Transverse colon (tissue), 4 donors: ENCODE measurements at regions not wholly inside any gene's neighbourhood (a gene's known extent, or its start where the extent isn't known, plus 50 kb on each side); places are given as distances from the start of the nearest gene placed in this dataset.

ENCODE experiments used
- DNase-seq: peaks from one replicate; pipeline ENCODE4 v3.0.0-alpha.2; 2019
- H3K27ac ChIP-seq, 4 donors: fragments of 200-600 bp; sonication (generic); 2 replicates each; pipeline ENCODE4 v1.5.1; 2016 to 2018; ENCODE audit warnings: inconsistent platforms in 4 of 4
- H3K27me3 ChIP-seq: fragments of 200-600 bp; sonication (generic); 2 replicates; pipeline ENCODE4 v1.5.1; 2017; ENCODE audit warnings: inconsistent platforms
- H3K36me3 ChIP-seq, 4 donors: fragments of 200-600 bp; sonication (generic); 2 replicates each; pipeline ENCODE4 v1.5.1; 2017 to 2019; ENCODE audit warnings: inconsistent platforms in 4 of 4
- H3K4me1 ChIP-seq, 4 donors: fragments of 200-600 bp; sonication (generic); 2 replicates each; pipeline ENCODE4 v1.5.1; 2017 to 2020; ENCODE audit warnings: inconsistent platforms in 4 of 4
- H3K4me3 ChIP-seq, 4 donors: fragments of 200-600 bp; sonication (generic); 1 replicate in 1 of 4; 2 replicates in 3 of 4; pipeline versions ENCODE4 v1.5.1 to v1.6.1; 2017 to 2019; ENCODE audit warnings: inconsistent platforms in 4 of 4
- H3K9me3 ChIP-seq, 2 donors: fragments of 200-600 bp; sonication (generic); 2 replicates each; pipeline ENCODE4 v1.5.1; 2017 to 2019; ENCODE audit warnings: inconsistent platforms in 2 of 2
- EP300 ChIP-seq: sonication (generic); formaldehyde crosslinking; IDR thresholded peaks from one replicate; pipeline ENCODE4 v1.6.1; 2017; ENCODE audit warnings: antibody characterized with exemption, low read depth
- POLR2A ChIP-seq: fragments of 450-650 bp; IDR thresholded peaks from one replicate; pipeline ENCODE4 v1.6.1; 2016; ENCODE audit warnings: antibody characterized with exemption, mild to moderate bottlenecking, moderate library complexity
- POLR2AphosphoS5 ChIP-seq, 3 donors: sonication (generic); formaldehyde crosslinking; IDR thresholded peaks; one replicate each; pipeline ENCODE4 v1.6.1; 2016; ENCODE audit warnings: antibody characterized with exemption in 3 of 3
- WGBS, 2 donors: methylation state at CpG; one replicate each; pipeline ENCODE4 v1.1.5; 2018; ENCODE audit warnings: low coverage in 1 of 2; 5-methylcytosine and 5-hydroxymethylcytosine counted together
- in situ Hi-C, 4 donors: fragments of 200-750 bp; cut with MboI; loops; one replicate each; pipeline versions ENCODE4 v1.15.0 to v1.15.1; 2017; ENCODE audit warnings: low sequenced_read_pairs in 3 of 4, low pct_ligation_motif_present in 1 of 4, low pct_unique_long_range_greater_than_20kb in 1 of 4
- intact Hi-C: fragments of 100-400 bp; cut with DNase I; formaldehyde crosslinking; loops from one replicate; pipeline ENCODE4 v1.15.1; 2023; ENCODE audit warnings: low total_unique reads
- TF ChIP-seq, protein P1 (sequence below), 5 experiments: fragments of 200-600 bp in 3 of 5; fragments of 450-650 bp in 2 of 5; sonication (generic) in 3 of 5; IDR thresholded peaks; 1 replicate in 2 of 5; 2 replicates in 3 of 5; pipeline ENCODE4 v1.5.1; 2016 to 2017; ENCODE audit warnings: antibody characterized with exemption in 5 of 5, inconsistent platforms in 3 of 5, mild to moderate bottlenecking in 2 of 5, moderate library complexity in 1 of 5

DNA sequence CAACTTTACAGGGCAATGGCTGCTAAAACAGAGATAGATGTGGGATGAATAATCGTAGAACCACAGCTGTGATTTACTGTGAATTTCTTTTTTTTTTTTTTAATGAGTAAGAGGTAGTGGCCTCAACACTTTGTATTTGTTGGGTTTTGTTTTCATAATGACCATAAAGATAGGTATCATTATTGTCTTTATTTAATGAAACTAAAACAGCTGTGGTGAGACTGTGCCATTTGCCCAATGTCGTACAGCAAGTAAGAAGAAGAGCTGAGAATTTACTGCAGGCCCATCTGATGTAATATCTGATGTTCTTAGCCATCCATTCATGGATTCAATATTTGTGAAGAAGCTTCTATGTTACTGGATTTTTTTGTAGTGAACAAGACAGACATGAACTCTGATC is 271.2 kb downstream of the IPMK start:
- no peak for DNase-seq
- no peaks in the 10 kb centered on the region for H3K36me3 ChIP-seq
- intact Hi-C loops, result no loop called here
- no peak overlapping the region for H3K4me3 ChIP-seq
- WGBS, 2 donors, result 76 to 88% methylated on average over 2 of the region's 2 CpGs
- no peaks in the 10 kb centered on the region for H3K9me3 ChIP-seq
- H3K27ac ChIP-seq, result no peak overlapping the region
- TF ChIP-seq POLR2A, result no peak
- TF ChIP-seq POLR2AphosphoS5 (IDR thresholded peaks at IDR 0.05), result no peak
- TF ChIP-seq EP300, result no peak
- in situ Hi-C loops, result no loop called here
- no peaks in the 10 kb centered on the region for H3K27me3 ChIP-seq
- no peaks in the 10 kb centered on the region for H3K4me1 ChIP-seq

DNA sequence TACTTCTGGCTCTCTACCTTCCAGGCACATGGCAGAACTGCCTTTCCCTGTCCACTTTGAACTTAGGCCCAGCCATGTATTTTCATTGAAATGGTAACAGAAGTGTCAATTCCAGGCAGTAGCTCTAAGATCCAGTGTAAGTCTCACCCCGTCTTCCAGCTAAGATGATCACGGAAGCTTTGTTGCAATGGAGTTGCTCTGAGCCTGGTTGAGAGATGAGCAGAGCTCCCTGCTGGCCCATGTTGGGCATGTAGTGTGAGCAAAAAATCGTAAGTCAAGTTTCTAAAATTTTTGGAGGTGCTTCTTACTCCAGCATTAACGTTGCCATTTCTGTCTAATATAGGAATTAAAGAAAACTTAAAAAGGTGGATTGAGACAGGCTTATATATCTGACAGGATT is 274.4 kb downstream of the IPMK start:
- in situ Hi-C loops (no loop called here), intact Hi-C loops (no loop called here)
- no peaks in the 10 kb centered on the region for H3K36me3 ChIP-seq
- no peaks in the 10 kb centered on the region for H3K4me1 ChIP-seq
- no peak for TF ChIP-seq EP300
- TF ChIP-seq POLR2A, result no peak
- TF ChIP-seq POLR2AphosphoS5 (IDR thresholded peaks at IDR 0.05), result no peak
- TF ChIP-seq, protein P1, sequence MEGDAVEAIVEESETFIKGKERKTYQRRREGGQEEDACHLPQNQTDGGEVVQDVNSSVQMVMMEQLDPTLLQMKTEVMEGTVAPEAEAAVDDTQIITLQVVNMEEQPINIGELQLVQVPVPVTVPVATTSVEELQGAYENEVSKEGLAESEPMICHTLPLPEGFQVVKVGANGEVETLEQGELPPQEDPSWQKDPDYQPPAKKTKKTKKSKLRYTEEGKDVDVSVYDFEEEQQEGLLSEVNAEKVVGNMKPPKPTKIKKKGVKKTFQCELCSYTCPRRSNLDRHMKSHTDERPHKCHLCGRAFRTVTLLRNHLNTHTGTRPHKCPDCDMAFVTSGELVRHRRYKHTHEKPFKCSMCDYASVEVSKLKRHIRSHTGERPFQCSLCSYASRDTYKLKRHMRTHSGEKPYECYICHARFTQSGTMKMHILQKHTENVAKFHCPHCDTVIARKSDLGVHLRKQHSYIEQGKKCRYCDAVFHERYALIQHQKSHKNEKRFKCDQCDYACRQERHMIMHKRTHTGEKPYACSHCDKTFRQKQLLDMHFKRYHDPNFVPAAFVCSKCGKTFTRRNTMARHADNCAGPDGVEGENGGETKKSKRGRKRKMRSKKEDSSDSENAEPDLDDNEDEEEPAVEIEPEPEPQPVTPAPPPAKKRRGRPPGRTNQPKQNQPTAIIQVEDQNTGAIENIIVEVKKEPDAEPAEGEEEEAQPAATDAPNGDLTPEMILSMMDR (IDR thresholded peaks at IDR 0.05), result no peak
- no peak overlapping the region for H3K27ac ChIP-seq
- H3K9me3 ChIP-seq, result no peaks in the 10 kb centered on the region
- H3K27me3 ChIP-seq, result no peaks in the 10 kb centered on the region
- 78 to 97% methylated on average over 4 of the region's 4 CpGs for WGBS, 2 donors
- DNase-seq, result no peak
- no peak overlapping the region for H3K4me3 ChIP-seq

DNA sequence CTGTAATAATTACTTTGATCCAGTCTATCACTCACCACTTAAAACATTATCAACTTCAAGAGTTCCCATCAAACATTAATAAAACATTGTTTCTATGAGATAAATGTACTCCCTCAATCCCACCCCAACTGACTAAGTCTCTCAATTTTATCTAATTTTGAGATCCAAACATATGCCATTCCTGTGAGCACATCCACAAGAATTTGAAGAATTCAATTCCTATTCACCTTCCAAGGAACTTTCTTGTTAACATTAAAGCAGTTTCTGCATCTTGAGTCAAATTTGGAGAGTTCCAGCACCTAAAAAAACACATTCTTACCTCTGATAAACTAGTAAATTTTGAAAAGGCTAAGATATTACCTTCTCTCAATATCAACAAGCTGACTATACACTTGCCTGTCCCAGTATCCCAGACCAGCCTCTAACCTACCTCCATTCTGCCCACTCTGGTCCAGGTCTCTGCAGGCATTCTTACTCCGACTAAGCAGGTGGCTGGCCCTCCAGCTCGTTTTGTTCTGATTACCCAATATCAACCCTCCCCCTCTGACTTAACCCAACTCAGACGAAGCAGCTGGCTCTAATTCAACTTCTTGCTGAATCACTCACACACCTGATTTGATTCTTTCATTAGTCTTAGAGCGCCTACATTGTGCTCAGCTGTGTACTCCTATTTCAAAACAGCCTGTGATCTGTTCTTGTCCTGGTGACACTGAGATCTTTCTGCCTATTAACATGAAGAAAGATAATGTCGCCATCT is 275.2 kb downstream of the IPMK start:
- intact Hi-C loops, result no loop called here
- DNase-seq, result no peak
- H3K36me3 ChIP-seq, result no peaks in the 10 kb centered on the region
- no peak overlapping the region for H3K4me3 ChIP-seq
- no peak overlapping the region for H3K27ac ChIP-seq
- 58 to 61% methylated on average over 5 of the region's 5 CpGs for WGBS, 2 donors
- no peaks in the 10 kb centered on the region for H3K27me3 ChIP-seq
- no peak for TF ChIP-seq POLR2A
- TF ChIP-seq EP300, result no peak
- no peak for TF ChIP-seq POLR2AphosphoS5 (IDR thresholded peaks at IDR 0.05)
- TF ChIP-seq, protein P1 (IDR thresholded peaks at IDR 0.05), result no peak
- H3K9me3 ChIP-seq, result no peaks in the 10 kb centered on the region
- no peaks in the 10 kb centered on the region for H3K4me1 ChIP-seq
- in situ Hi-C loops, result no loop called here

DNA sequence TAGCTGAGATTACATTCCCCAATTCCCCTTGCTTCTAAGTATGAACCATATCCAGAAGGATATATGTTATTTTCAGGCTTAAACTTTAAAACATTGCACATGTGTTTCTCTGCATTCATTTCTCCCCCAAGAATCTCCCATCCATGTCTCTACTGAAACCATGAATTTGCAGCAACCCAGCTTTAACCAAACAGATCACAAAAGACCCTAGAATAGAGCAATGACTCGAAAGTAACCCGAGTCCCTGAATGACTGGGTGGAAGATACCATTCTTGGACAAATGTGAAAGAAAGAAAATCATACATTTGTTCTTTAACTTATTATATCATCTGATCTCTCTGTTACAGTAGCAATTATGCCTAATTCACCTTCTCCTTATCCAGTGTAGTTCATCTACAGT is 278.7 kb downstream of the IPMK start:
- no peaks in the 10 kb centered on the region for H3K4me1 ChIP-seq
- H3K9me3 ChIP-seq, result no peaks in the 10 kb centered on the region
- TF ChIP-seq EP300, result no peak
- no peak for TF ChIP-seq POLR2A
- TF ChIP-seq, protein P1 (IDR thresholded peaks at IDR 0.05), result no peak
- TF ChIP-seq POLR2AphosphoS5 (IDR thresholded peaks at IDR 0.05), result no peak
- intact Hi-C loops, result no loop called here
- H3K4me3 ChIP-seq, result no peak overlapping the region
- in situ Hi-C loops, result no loop called here
- no peaks in the 10 kb centered on the region for H3K36me3 ChIP-seq
- no peaks in the 10 kb centered on the region for H3K27me3 ChIP-seq
- no peak overlapping the region for H3K27ac ChIP-seq
- DNase-seq, result no peak
- 61 to 91% methylated on average over 2 of the region's 2 CpGs for WGBS, 2 donors
